Natural killer cell (primary cell): ENCODE measurements at regions not wholly inside any gene's neighbourhood (a gene's known extent, or its start where the extent isn't known, plus 50 kb on each side); places are given as distances from the start of the nearest gene placed in this dataset.

ENCODE experiments used
- ATAC-seq, 3 donors: fragments of 150-1000 bp in 2 of 3; fragments of 200-7000 bp in 1 of 3; cut with Tn5 transposase; 1 replicate in 1 of 3; 2 replicates in 2 of 3; pipeline ENCODE4 v1.10.0; 2021; ENCODE audit warnings: mild to moderate bottlenecking in 2 of 3, moderate library complexity in 2 of 3
- DNase-seq, 2 donors: peaks; one replicate each; pipeline versions ENCODE4 v3.0.0 to v3.0.0-alpha.2; 2013 to 2021; ENCODE audit warnings: mixed read lengths in 1 of 2
- H3K27ac ChIP-seq: one replicate; pipeline ENCODE4 v1.5.1; 2013; ENCODE audit warnings: mild to moderate bottlenecking, low read length
- H3K27me3 ChIP-seq: one replicate; pipeline ENCODE4 v1.6.1; 2013; ENCODE audit warnings: low read length; ENCODE audit not compliant: control insufficient read depth, insufficient read depth
- H3K36me3 ChIP-seq: one replicate; pipeline ENCODE4 v1.6.1; 2013; ENCODE audit warnings: low read length; ENCODE audit not compliant: control insufficient read depth, insufficient read depth
- H3K4me1 ChIP-seq: one replicate; pipeline ENCODE4 v1.6.1; 2013; ENCODE audit warnings: low read length; ENCODE audit not compliant: control insufficient read depth, insufficient read depth
- H3K4me3 ChIP-seq: one replicate; pipeline ENCODE4 v1.5.1; 2013; ENCODE audit warnings: low read length
- H3K9me3 ChIP-seq: one replicate; pipeline ENCODE4 v1.6.1; 2013; ENCODE audit warnings: low read length; ENCODE audit not compliant: control insufficient read depth, insufficient read depth
- H3K27ac Mint-ChIP-seq, 2 donors: one replicate each; pipeline ENCODE4 v1.8.0; 2022; ENCODE audit warnings: mild to moderate bottlenecking in 2 of 2, mixed read lengths in 2 of 2, moderate library complexity in 1 of 2
- H3K27me3 Mint-ChIP-seq, 2 donors: one replicate each; pipeline ENCODE4 v1.8.0; 2022; ENCODE audit warnings: low read depth in 2 of 2, mixed read lengths in 2 of 2
- H3K36me3 Mint-ChIP-seq: one replicate; pipeline ENCODE4 v1.8.0; 2022; ENCODE audit warnings: mixed read lengths
- H3K4me1 Mint-ChIP-seq, 2 donors: one replicate each; pipeline ENCODE4 v1.8.0; 2022; ENCODE audit warnings: mixed read lengths in 2 of 2
- H3K4me3 Mint-ChIP-seq: one replicate; pipeline ENCODE4 v1.8.0; 2022; ENCODE audit warnings: mild to moderate bottlenecking, moderate library complexity, mixed read lengths
- H3K9me3 Mint-ChIP-seq, 2 donors: one replicate each; pipeline ENCODE4 v1.8.0; 2022; ENCODE audit warnings: mixed read lengths in 2 of 2
- WGBS: methylation state at CpG from one replicate; pipeline ENCODE4 v1.1.7; 2013; ENCODE audit warnings: missing lambda C conversion rate; ENCODE audit not compliant: insufficient coverage; 5-methylcytosine and 5-hydroxymethylcytosine counted together
- intact Hi-C: fragments of 100-400 bp; cut with micrococcal nuclease; formaldehyde crosslinking; loops from one replicate; pipeline ENCODE4 v1.14.2; 2022
- TF ChIP-seq, protein P1 (sequence below): fragments of 200-600 bp; IDR thresholded peaks from one replicate; pipeline ENCODE4 v1.8.0; 2022; ENCODE audit warnings: antibody characterized with exemption

DNA sequence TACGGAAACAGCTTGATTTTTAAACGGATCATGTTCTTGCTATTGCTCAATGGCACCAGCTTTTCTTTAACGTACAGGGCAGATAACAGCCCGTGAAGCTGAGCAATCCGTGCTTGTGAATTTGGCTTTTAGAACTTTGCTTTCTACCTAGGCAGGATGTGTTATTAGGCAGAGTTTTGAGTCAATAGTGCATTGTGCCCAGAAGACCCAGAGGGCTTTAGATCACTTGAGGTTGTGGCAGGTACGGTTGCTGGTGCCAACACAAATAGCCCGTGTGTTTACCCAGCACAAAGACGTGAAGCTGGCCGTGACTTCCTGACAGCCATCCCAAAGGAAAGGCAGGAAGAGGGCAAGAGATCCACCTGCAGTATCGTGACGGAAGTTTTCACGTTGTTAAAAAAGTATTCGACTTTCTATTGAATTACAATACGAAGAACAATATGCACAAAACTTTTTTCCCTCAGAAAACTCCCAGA lies 117.4 kb upstream of the FRMD1 start:
- Histone ChIP-seq H3K36me3 (no peaks in the 10 kb centered on the region), H3K27me3 (no peaks in the 10 kb centered on the region), H3K4me3 (no peak overlapping the region), H3K4me1 (no peaks in the 10 kb centered on the region), H3K9me3 (no peaks in the 10 kb centered on the region), H3K27ac (no peak overlapping the region)
- TF ChIP-seq, protein P1, sequence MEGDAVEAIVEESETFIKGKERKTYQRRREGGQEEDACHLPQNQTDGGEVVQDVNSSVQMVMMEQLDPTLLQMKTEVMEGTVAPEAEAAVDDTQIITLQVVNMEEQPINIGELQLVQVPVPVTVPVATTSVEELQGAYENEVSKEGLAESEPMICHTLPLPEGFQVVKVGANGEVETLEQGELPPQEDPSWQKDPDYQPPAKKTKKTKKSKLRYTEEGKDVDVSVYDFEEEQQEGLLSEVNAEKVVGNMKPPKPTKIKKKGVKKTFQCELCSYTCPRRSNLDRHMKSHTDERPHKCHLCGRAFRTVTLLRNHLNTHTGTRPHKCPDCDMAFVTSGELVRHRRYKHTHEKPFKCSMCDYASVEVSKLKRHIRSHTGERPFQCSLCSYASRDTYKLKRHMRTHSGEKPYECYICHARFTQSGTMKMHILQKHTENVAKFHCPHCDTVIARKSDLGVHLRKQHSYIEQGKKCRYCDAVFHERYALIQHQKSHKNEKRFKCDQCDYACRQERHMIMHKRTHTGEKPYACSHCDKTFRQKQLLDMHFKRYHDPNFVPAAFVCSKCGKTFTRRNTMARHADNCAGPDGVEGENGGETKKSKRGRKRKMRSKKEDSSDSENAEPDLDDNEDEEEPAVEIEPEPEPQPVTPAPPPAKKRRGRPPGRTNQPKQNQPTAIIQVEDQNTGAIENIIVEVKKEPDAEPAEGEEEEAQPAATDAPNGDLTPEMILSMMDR, result no peak
- WGBS, result 74% methylated on average over 14 of the region's 14 CpGs
- DNase-seq, result no peak
- no peaks in the 10 kb centered on the region for H3K36me3 Mint-ChIP-seq
- H3K9me3 Mint-ChIP-seq, result no peaks in the 10 kb centered on the region
- H3K4me1 Mint-ChIP-seq, result peaks cover 0 to 7% of the 10 kb centered on the region in 2 donors
- H3K4me3 Mint-ChIP-seq, result no peak overlapping the region
- no peak for ATAC-seq
- intact Hi-C loops, result no loop called here
- H3K27me3 Mint-ChIP-seq, result peaks cover 8 to 18% of the 10 kb centered on the region in 2 donors
- no peak overlapping the region for H3K27ac Mint-ChIP-seq

DNA sequence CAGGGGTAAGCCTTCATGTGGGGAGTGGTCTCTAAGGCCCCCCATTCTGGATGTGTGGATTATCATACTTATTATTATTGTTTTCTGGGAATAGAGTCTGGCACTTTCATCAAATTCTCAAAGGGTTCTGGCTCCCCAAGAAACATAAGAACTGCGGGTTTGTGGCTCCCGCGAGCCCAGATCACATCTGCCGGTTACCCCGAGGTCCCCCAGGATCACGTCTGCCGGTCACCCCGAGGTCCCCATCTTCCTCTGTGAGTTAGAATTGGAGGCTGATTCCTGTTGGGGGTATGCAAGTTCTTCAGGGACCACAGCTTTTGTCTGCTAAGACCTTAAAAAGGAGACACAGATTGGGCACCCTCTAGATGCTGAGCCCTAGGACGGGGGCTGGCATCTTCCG lies 116.7 kb upstream of the FRMD1 start:
- Histone ChIP-seq H3K9me3 (no peaks in the 10 kb centered on the region), H3K4me1 (no peaks in the 10 kb centered on the region), H3K36me3 (no peaks in the 10 kb centered on the region), H3K4me3 (no peak overlapping the region), H3K27ac (no peak overlapping the region), H3K27me3 (no peaks in the 10 kb centered on the region)
- no peaks in the 10 kb centered on the region for H3K36me3 Mint-ChIP-seq
- no peaks in the 10 kb centered on the region for H3K9me3 Mint-ChIP-seq
- peaks cover 0 to 7% of the 10 kb centered on the region in 2 donors for H3K4me1 Mint-ChIP-seq
- 81% methylated on average over 10 of the region's 10 CpGs for WGBS
- intact Hi-C loops, result no loop called here
- no peak overlapping the region for H3K4me3 Mint-ChIP-seq
- no peak for DNase-seq
- TF ChIP-seq, protein P1, result no peak
- H3K27ac Mint-ChIP-seq, result no peak overlapping the region
- ATAC-seq, result no peak
- H3K27me3 Mint-ChIP-seq, result peaks cover 8 to 16% of the 10 kb centered on the region in 2 donors

DNA sequence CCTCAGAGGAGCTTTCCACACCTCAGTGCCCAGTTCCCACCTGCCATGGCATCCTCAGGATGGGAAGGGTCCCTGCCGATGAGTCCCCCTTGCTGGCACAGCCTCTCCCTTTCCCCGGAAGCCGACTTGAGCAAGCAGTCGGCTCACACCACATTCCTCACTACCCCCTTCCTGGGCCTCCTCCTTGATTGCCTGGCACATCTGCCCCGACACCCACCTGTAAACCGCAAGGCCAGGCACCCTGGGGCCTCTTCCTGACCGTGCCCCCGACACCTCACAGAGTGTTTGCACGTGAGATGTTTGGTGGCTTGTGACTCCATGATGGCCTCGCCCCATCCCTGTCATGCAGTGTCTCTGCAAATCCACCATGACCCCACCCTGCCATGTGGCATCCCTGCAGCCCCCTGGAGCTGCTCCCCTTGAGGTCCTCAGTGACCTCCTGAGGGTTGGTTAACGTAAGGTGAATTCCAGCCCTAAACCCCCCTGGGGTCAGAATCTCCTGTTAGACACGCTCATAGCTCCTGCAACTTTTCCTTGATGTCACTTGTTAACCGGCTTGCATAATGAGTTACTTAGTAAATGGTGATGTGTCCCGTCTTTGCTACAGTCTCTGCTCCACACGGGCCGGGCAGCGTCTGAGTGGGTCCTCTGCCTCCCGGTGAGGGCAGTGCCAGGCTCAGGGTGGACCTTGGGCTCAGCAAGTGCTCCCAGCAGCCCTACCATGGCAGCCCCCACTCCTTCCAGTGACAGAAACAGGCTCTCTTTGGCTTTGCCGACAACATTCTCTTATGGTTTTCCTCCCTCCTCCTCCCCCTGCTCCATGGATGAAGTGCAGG lies 115.9 kb upstream of the FRMD1 start:
- Histone ChIP-seq H3K4me3 (no peak overlapping the region), H3K36me3 (no peaks in the 10 kb centered on the region), H3K9me3 (no peaks in the 10 kb centered on the region), H3K27ac (no peak overlapping the region), H3K4me1 (no peaks in the 10 kb centered on the region), H3K27me3 (no peaks in the 10 kb centered on the region)
- DNase-seq, result no peak
- Mint-ChIP-seq H3K4me1 (peaks cover 0 to 7% of the 10 kb centered on the region in 2 donors), H3K27me3 (peaks cover 8 to 15% of the 10 kb centered on the region in 2 donors), H3K27ac (no peak overlapping the region), H3K36me3 (no peaks in the 10 kb centered on the region), H3K4me3 (no peak overlapping the region), H3K9me3 (no peaks in the 10 kb centered on the region)
- ATAC-seq, result no peak
- 70% methylated on average over 19 of the region's 19 CpGs for WGBS
- intact Hi-C loops, result loop anchor here (1.0 kb wide), 1 partner anchor 12 kb away; no protein-coding TSS in a partner anchor
- TF ChIP-seq, protein P1, result no peak
